Gastrocnemius medialis (tissue), 4 donors: ENCODE measurements at regions not wholly inside any gene's neighbourhood (a gene's known extent, or its start where the extent isn't known, plus 50 kb on each side); places are given as distances from the start of the nearest gene placed in this dataset.

Experiments used
- CTCF ChIP-seq, 5 experiments: fragments of 450-650 bp in 3 of 5; fragments of 200-600 bp in 2 of 5; sonication (generic) in 2 of 5; IDR thresholded peaks in 4 of 5; conservative IDR thresholded peaks in 1 of 5; 1 replicate in 4 of 5; 2 replicates in 1 of 5; pipeline ENCODE4 v1.5.1; 2016 to 2019; ENCODE audit warnings: antibody characterized with exemption in 5 of 5, mild to moderate bottlenecking in 3 of 5, moderate library complexity in 3 of 5
- POLR2A ChIP-seq, 2 donors: fragments of 450-650 bp; IDR thresholded peaks; one replicate each; pipeline ENCODE4 v1.6.1; 2017; ENCODE audit warnings: antibody characterized with exemption in 2 of 2, mild to moderate bottlenecking in 2 of 2, moderate library complexity in 2 of 2

GRCh38 chr2:147327613-147328012 is 517.2 kb upstream of the ACVR2A start:
- TF ChIP-seq CTCF (IDR thresholded peaks at IDR 0.05 in 4 of 5, conservative IDR thresholded peaks at IDR 0.05 in 1 of 5) (no peak), POLR2A (IDR thresholded peaks at IDR 0.05) (no peak)
